Astrocyte of the cerebellum (primary cell): ENCODE measurements at regions not wholly inside any gene's neighbourhood (a gene's known extent, or its start where the extent isn't known, plus 50 kb on each side); places are given as distances from the start of the nearest gene placed in this dataset.

Experiments
- DNase-seq: peaks from one replicate; pipeline ENCODE4 v3.0.0-alpha.2; 2011; ENCODE audit warnings: low read depth
- H3K4me3 ChIP-seq: 2 replicates; pipeline ENCODE4 v1.5.1; 2011; ENCODE audit warnings: mild to moderate bottlenecking, low read depth, low read length, moderate library complexity
- CTCF ChIP-seq: IDR thresholded peaks from 2 replicates; pipeline ENCODE4 v1.5.1; 2012; ENCODE audit warnings: low read length, low read depth, moderate library complexity, mild to moderate bottlenecking; ENCODE audit errors: missing control alignments
- in situ Hi-C: cut with HindIII; loops from 2 replicates; pipeline ENCODE4 v1.10.0; 2017; ENCODE audit warnings: low sequenced_read_pairs

- no peak overlapping the region for H3K4me3 ChIP-seq
- no peak for TF ChIP-seq CTCF
- in situ Hi-C loops = no loop called here
- DNase-seq = no peak
These were observed 161.6 kb upstream of the PWP1 start for GRCh38 chr12:107523775-107524535.

GRCh38 chr12:107525063-107525718, 160.4 kb upstream of the PWP1 start:
- in situ Hi-C loops = no loop called here
- TF ChIP-seq CTCF = no peak

GRCh38 chr12:107525719-107526554, 159.7 kb upstream of the PWP1 start:
- DNase-seq = no peak
- no peak overlapping the region for H3K4me3 ChIP-seq
- TF ChIP-seq CTCF = no peak
- in situ Hi-C loops = no loop called here

More at GRCh38 chr12:107525063-107525718, 160.4 kb upstream of the PWP1 start:
- H3K4me3 ChIP-seq = no peak overlapping the region
- no peak for DNase-seq

- in situ Hi-C loops = no loop called here
- TF ChIP-seq CTCF = no peak
These were observed 158.9 kb upstream of the PWP1 start for GRCh38 chr12:107526555-107527180.

GRCh38 chr12:107528731-107529365, 156.8 kb upstream of the PWP1 start:
- no peak overlapping the region for H3K4me3 ChIP-seq
- no peak for TF ChIP-seq CTCF
- in situ Hi-C loops = no loop called here
- no peak for DNase-seq

More at GRCh38 chr12:107526555-107527180, 158.9 kb upstream of the PWP1 start:
- H3K4me3 ChIP-seq = no peak overlapping the region
- DNase-seq = no peak
